ENCODE measurements at regions not wholly inside any gene's neighbourhood (a gene's known extent, or its start where the extent isn't known, plus 50 kb on each side); places are given as distances from the start of the nearest gene placed in this dataset.

GRCh38 chr7:131075406-131075805 lies 252.3 kb upstream of the MKLN1 start:
- TF ChIP-seq, protein P1, sequence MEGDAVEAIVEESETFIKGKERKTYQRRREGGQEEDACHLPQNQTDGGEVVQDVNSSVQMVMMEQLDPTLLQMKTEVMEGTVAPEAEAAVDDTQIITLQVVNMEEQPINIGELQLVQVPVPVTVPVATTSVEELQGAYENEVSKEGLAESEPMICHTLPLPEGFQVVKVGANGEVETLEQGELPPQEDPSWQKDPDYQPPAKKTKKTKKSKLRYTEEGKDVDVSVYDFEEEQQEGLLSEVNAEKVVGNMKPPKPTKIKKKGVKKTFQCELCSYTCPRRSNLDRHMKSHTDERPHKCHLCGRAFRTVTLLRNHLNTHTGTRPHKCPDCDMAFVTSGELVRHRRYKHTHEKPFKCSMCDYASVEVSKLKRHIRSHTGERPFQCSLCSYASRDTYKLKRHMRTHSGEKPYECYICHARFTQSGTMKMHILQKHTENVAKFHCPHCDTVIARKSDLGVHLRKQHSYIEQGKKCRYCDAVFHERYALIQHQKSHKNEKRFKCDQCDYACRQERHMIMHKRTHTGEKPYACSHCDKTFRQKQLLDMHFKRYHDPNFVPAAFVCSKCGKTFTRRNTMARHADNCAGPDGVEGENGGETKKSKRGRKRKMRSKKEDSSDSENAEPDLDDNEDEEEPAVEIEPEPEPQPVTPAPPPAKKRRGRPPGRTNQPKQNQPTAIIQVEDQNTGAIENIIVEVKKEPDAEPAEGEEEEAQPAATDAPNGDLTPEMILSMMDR (IDR thresholded peaks at IDR 0.05), result no peak

- TF ChIP-seq, protein P1 (IDR thresholded peaks at IDR 0.05), result no peak
These were observed 251.6 kb upstream of the MKLN1 start for GRCh38 chr7:131076032-131076431.

DNA sequence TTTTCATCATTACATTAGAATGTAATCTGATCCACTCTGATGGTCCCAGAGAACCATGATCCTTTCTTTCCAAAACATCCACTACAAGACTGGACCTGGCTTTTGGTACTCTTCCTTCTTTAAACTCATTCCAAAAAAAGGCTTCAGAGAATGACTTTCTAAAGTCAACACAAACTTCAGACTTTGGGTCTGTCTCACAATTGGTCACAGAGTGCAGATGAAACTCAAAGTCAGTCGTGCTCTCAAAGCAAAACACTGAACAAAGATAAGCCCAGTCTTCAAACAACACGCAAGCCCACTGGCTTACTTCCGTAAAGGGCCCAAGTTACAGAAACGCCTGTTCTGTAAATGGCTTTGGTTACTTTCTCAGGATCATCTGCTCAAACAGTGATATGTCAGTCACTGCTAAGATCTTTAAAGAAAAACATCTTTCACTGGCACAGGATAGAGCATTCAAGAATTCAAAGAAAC lies 250.9 kb upstream of the MKLN1 start:
- TF ChIP-seq, protein P1 (IDR thresholded peaks at IDR 0.05), result no peak

GRCh38 chr7:131077735-131078134 lies 249.9 kb upstream of the MKLN1 start:
- TF ChIP-seq, protein P1 (IDR thresholded peaks at IDR 0.05), result no peak

- TF ChIP-seq, protein P1 (IDR thresholded peaks at IDR 0.05), result no peak
These were observed 246.9 kb upstream of the MKLN1 start for GRCh38 chr7:131080754-131081153.

- TF ChIP-seq, protein P1 (IDR thresholded peaks at IDR 0.05), result no peak
These were observed 246.4 kb upstream of the MKLN1 start for GRCh38 chr7:131081308-131081707.

GRCh38 chr7:131083781-131084180 lies 243.9 kb upstream of the MKLN1 start:
- TF ChIP-seq, protein P1 (IDR thresholded peaks at IDR 0.05), result no peak

All from LNCAP (cell line).